Heart left ventricle (tissue), 16 donors: ENCODE measurements at regions not wholly inside any gene's neighbourhood (a gene's known extent, or its start where the extent isn't known, plus 50 kb on each side); places are given as distances from the start of the nearest gene placed in this dataset.
"Not testable (repeated sequence)": the region's sequence is repeated elsewhere in the genome, so short reads cannot be mapped to it uniquely, and the experiment has no call there.

Experiments
- ATAC-seq, 4 donors: fragments of 200-7000 bp; cut with Tn5 transposase; one replicate each; pipeline ENCODE4 v1.9.1; 2020 to 2022; ENCODE audit warnings: moderate library complexity in 4 of 4, mild to moderate bottlenecking in 3 of 4, moderate number of reproducible peaks in 1 of 4
- DNase-seq, 5 donors: peaks; one replicate each; pipeline ENCODE4 v3.0.0-alpha.2; 2020
- H3K27ac ChIP-seq, 12 donors: fragments of 200-600 bp; sonication (generic) in 4 of 12; one replicate each; pipeline versions ENCODE4 v1.5.0 to v1.8.0; 2016 to 2022; ENCODE audit warnings: mild to moderate bottlenecking in 2 of 12
- H3K27me3 ChIP-seq, 9 donors: fragments of 200-600 bp; sonication (generic) in 2 of 9; one replicate each; pipeline versions ENCODE4 v1.5.1 to v1.8.0; 2016 to 2022; ENCODE audit warnings: mild to moderate bottlenecking in 3 of 9
- H3K36me3 ChIP-seq, 9 donors: fragments of 200-600 bp; sonication (generic) in 2 of 9; one replicate each; pipeline versions ENCODE4 v1.5.0 to v1.8.0; 2018 to 2022; ENCODE audit warnings: mild to moderate bottlenecking in 2 of 9
- H3K4me1 ChIP-seq, 12 donors: fragments of 200-600 bp; sonication (generic) in 4 of 12; one replicate each; pipeline versions ENCODE4 v1.5.0 to v1.8.0; 2016 to 2022; ENCODE audit warnings: mild to moderate bottlenecking in 3 of 12
- H3K4me3 ChIP-seq, 12 donors: fragments of 200-600 bp; sonication (generic) in 4 of 12; one replicate each; pipeline versions ENCODE4 v1.5.0 to v1.8.0; 2017 to 2022; ENCODE audit warnings: mild to moderate bottlenecking in 9 of 12, moderate library complexity in 4 of 12
- H3K9me3 ChIP-seq, 12 donors: fragments of 200-600 bp; sonication (generic) in 4 of 12; one replicate each; pipeline versions ENCODE4 v1.5.0 to v1.8.0; 2016 to 2022; ENCODE audit warnings: mild to moderate bottlenecking in 1 of 12
- POLR2A ChIP-seq, 2 donors: fragments of 450-650 bp; IDR thresholded peaks; one replicate each; pipeline ENCODE4 v1.6.1; 2017; ENCODE audit warnings: antibody characterized with exemption in 2 of 2, mild to moderate bottlenecking in 2 of 2, moderate library complexity in 2 of 2
- WGBS, 4 donors: extraction: QIAGEN DNeasy Blood & Tissue Kit in 2 of 4; methylation state at CpG; one replicate each; pipeline versions ENCODE4 v1.1.5 to v1.1.7; 2013 to 2018; 5-methylcytosine and 5-hydroxymethylcytosine counted together
- intact Hi-C, 10 donors: fragments of 100-400 bp; cut with DNase I; formaldehyde crosslinking; loops; one replicate each; pipeline versions ENCODE4 v1.11.1 to v1.14.2; 2022
- TF ChIP-seq, protein P1 (sequence below), 12 donors: fragments of 200-600 bp; sonication (generic) in 4 of 12; IDR thresholded peaks; one replicate each; pipeline versions ENCODE4 v1.5.0 to v1.8.0; 2018 to 2022; ENCODE audit warnings: antibody characterized with exemption in 12 of 12, mild to moderate bottlenecking in 5 of 12
- donor health status: ischemic (EF 13 %, LVEDD 7.1; RV severe dilation, severe dysfunction).
- donor health status: healthy with polysubstance abuse.
- donor health status: DM: no; HTN: yes; CAD: no.
- donor health status: DM: no; HTN: no; CAD: no.
- donor health status: ischemic (EF 25% LVEDD 6.9; RV normal size, moderate dysfunction).
- donor health status: ischemic (EF 25% LVEDD 5.7; RV mildly dilated, moderate dysfunction).
- donor health status: healthy.
- donor health status: DM: yes; HTN: yes; CAD: no.
- donor health status: ischemic (EF 35%, LVEDD 5.7; RV mildly dilated, moderate dysfunction).
- donor health status: nonischemic (EF 11% LVEDD 7.7; RV severe dilation, severe dysfunction).
- donor health status: DM: yes; HTN: yes; CAD: no.
- donor health status: PGD.
- donor health status: ischemic (EF 29% LVEDD 5.4; RV normal size, mild dysfunction).
- donor health status: nonischemic (EF 23%, LVEDD 6.1; RV moderate dilation, normal function).

- TF ChIP-seq, protein P1, sequence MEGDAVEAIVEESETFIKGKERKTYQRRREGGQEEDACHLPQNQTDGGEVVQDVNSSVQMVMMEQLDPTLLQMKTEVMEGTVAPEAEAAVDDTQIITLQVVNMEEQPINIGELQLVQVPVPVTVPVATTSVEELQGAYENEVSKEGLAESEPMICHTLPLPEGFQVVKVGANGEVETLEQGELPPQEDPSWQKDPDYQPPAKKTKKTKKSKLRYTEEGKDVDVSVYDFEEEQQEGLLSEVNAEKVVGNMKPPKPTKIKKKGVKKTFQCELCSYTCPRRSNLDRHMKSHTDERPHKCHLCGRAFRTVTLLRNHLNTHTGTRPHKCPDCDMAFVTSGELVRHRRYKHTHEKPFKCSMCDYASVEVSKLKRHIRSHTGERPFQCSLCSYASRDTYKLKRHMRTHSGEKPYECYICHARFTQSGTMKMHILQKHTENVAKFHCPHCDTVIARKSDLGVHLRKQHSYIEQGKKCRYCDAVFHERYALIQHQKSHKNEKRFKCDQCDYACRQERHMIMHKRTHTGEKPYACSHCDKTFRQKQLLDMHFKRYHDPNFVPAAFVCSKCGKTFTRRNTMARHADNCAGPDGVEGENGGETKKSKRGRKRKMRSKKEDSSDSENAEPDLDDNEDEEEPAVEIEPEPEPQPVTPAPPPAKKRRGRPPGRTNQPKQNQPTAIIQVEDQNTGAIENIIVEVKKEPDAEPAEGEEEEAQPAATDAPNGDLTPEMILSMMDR (IDR thresholded peaks at IDR 0.05): no peak
- TF ChIP-seq POLR2A (IDR thresholded peaks at IDR 0.05): no peak
- Histone ChIP-seq H3K4me3 (no peak overlapping the region), H3K27ac (no peak overlapping the region), H3K4me1 (peaks cover 0 to 9% (median 0%) of the 10 kb centered on the region in 12 donors), H3K9me3 (peaks cover 0 to 32% (median 5%) of the 10 kb centered on the region in 12 donors), H3K36me3 (no peaks in the 10 kb centered on the region), H3K27me3 (no peaks in the 10 kb centered on the region)
- intact Hi-C loops: no loop called here
- no peak for DNase-seq
- no peak for ATAC-seq
- 91 to 96% (median 95%) methylated on average over 1 of the region's 1 CpG for WGBS, 4 donors
Measured at GRCh38 chr12:47610686-47611252, 95.1 kb downstream of the RPAP3 start.

- Histone ChIP-seq H3K4me1 (peaks cover 0 to 9% (median 0%) of the 10 kb centered on the region in 12 donors), H3K36me3 (no peaks in the 10 kb centered on the region), H3K27me3 (no peaks in the 10 kb centered on the region), H3K27ac (no peak overlapping the region), H3K9me3 (peaks cover 0 to 32% (median 5%) of the 10 kb centered on the region in 12 donors), H3K4me3 (no peak overlapping the region)
- intact Hi-C loops: no loop called here
- ATAC-seq (no peak), DNase-seq (no peak)
- WGBS, 4 donors: 91 to 96% (median 95%) methylated on average over 3 of the region's 3 CpGs
- TF ChIP-seq, protein P1 (IDR thresholded peaks at IDR 0.05): no peak
- TF ChIP-seq POLR2A (IDR thresholded peaks at IDR 0.05): no peak
Measured at GRCh38 chr12:47609806-47610205, 96.0 kb downstream of the RPAP3 start.

DNA sequence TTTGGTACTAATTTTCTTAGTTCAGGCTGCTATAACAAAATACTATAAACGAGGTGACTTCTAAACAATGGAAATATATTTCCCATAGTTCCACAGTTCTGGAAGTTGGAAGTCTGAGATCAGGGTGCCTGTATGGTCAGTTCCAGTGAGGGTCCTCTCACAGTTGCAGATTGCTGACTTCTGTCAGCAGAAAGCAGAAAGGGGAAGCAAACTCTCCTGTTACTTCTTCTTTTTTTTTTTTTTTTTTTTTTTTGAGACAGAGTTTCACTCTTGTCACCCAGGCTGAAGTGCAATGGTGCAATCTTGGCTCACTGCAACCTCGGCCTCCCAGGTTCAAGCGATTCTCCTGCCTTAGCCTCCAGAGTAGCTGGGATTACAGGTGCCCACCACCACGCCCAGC is 97.2 kb downstream of the RPAP3 start:
- peak overlapping the region in 1 of 12 donors; percentile 68 for H3K27ac ChIP-seq
- H3K36me3 ChIP-seq, intact Hi-C loops, DNase-seq, H3K27me3 ChIP-seq, H3K4me3 ChIP-seq, H3K4me1 ChIP-seq: not testable (repeated sequence)
- H3K9me3 ChIP-seq: peaks cover 0 to 31% (median 5%) of the 10 kb centered on the region in 12 donors
- WGBS, 4 donors: 86 to 94% (median 87%) methylated on average over 4 of the region's 4 CpGs
- peak in 2 of 4 donors; percentile 41 to 49 for ATAC-seq

- H3K27ac ChIP-seq: no peak overlapping the region
- intact Hi-C loops: no loop called here
- H3K9me3 ChIP-seq: peaks cover 0 to 22% (median 4%) of the 10 kb centered on the region in 12 donors
- H3K4me1 ChIP-seq: peaks cover 0 to 9% (median 0%) of the 10 kb centered on the region in 12 donors
- no peak overlapping the region for H3K4me3 ChIP-seq
- no peak for DNase-seq
- no peaks in the 10 kb centered on the region for H3K36me3 ChIP-seq
- TF ChIP-seq, protein P1 (IDR thresholded peaks at IDR 0.05): no peak
- no peak for TF ChIP-seq POLR2A (IDR thresholded peaks at IDR 0.05)
- no peaks in the 10 kb centered on the region for H3K27me3 ChIP-seq
- 71 to 98% (median 92%) methylated on average over 1 of the region's 1 CpG for WGBS, 4 donors
- no peak for ATAC-seq
Measured at GRCh38 chr12:47604221-47604873, 101.5 kb downstream of the RPAP3 start.
